ENCODE measurements at regions not wholly inside any gene's neighbourhood (a gene's known extent, or its start where the extent isn't known, plus 50 kb on each side); places are given as distances from the start of the nearest gene placed in this dataset.

DNA sequence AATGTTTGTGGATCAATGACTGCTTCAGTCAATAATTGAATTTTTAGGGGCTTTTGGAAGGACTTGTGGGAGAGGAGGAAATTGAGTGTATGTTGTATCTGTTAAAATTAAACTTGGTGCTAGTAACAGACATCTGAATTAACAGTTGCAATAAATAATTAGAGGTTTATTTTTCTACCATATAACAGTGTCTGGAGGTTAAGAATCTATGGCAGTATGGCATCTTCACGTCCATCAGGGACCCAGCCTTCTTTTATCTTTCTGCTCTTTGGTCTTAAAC lies 72.8 kb upstream of the HABP2 start:
- TF ChIP-seq, protein P1, sequence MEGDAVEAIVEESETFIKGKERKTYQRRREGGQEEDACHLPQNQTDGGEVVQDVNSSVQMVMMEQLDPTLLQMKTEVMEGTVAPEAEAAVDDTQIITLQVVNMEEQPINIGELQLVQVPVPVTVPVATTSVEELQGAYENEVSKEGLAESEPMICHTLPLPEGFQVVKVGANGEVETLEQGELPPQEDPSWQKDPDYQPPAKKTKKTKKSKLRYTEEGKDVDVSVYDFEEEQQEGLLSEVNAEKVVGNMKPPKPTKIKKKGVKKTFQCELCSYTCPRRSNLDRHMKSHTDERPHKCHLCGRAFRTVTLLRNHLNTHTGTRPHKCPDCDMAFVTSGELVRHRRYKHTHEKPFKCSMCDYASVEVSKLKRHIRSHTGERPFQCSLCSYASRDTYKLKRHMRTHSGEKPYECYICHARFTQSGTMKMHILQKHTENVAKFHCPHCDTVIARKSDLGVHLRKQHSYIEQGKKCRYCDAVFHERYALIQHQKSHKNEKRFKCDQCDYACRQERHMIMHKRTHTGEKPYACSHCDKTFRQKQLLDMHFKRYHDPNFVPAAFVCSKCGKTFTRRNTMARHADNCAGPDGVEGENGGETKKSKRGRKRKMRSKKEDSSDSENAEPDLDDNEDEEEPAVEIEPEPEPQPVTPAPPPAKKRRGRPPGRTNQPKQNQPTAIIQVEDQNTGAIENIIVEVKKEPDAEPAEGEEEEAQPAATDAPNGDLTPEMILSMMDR (IDR thresholded peaks at IDR 0.05): no peak
- Mint-ChIP-seq H3K4me1 (ENCODE audit: low read depth) (peaks cover 20% of the 10 kb centered on the region), H3K36me3 (ENCODE audit: low read depth) (peaks cover 12% of the 10 kb centered on the region), H3K4me3 (ENCODE audit: unreplicated experiment) (no peak overlapping the region), H3K27me3 (ENCODE audit: low read depth) (peaks cover 5% of the 10 kb centered on the region), H3K9me3 (ENCODE audit: low read depth) (peaks cover 40% of the 10 kb centered on the region), H3K27ac (ENCODE audit: unreplicated experiment) (no peak overlapping the region)
- no peak for DNase-seq (ENCODE audit: low spot score)

DNA sequence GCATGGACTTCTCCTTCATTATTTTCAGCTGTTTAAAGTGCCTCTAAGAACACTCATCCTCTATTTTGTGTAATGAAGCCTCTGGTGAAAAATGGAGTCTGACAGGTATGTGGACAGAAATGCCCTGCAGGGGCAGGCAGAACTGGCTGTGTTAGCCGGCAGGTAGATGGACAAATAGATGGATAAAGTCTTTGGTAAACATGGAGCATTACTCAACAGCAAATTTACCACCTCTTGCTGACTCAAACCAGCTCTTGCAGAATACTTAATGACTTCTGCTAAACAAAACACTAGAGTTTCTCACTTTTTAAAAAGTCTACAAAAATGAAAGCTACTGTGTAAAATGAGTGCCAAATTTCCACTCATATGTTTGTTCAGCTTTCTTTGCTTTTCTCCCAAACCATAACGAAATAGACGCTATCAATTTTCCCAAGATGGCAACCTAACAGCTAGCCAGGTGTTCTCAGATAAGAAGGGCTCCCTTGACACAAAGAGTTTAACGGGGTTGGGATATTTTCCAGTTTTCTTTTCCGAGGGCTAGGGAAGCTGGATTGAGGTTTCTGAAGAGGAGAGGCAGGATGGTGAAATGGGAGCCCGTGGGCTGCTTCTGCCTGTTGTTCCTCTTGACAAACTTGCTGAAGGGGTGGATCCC lies 71.9 kb upstream of the HABP2 start:
- no peak for DNase-seq (ENCODE audit: low spot score)

DNA sequence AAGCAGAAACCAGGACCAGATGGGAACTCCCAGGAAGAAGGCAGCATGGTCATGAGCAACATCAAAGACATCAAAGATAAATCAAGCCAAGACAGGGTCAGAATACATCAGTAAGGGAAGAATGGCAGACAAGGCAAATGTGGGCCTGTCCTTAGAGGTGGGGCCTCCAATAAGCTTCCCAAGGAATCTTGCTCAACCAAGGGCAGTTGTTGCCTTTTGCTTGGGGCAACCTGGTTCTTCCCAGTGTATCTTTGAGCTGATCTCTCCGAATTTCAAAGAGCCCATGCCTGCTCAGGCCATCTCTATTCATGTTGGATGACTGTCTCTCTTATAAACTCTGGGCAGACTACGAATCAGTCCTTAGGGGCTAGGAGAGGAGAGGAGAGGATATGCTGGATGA lies 68.4 kb upstream of the HABP2 start:
- H3K36me3 Mint-ChIP-seq (ENCODE audit: low read depth): peaks cover 10% of the 10 kb centered on the region
- no peak overlapping the region for H3K27ac Mint-ChIP-seq (ENCODE audit: unreplicated experiment)
- H3K4me3 Mint-ChIP-seq (ENCODE audit: unreplicated experiment): no peak overlapping the region
- H3K9me3 Mint-ChIP-seq (ENCODE audit: low read depth): peaks cover 29% of the 10 kb centered on the region
- peaks cover 6% of the 10 kb centered on the region for H3K4me1 Mint-ChIP-seq (ENCODE audit: low read depth)
- peaks cover 13% of the 10 kb centered on the region for H3K27me3 Mint-ChIP-seq (ENCODE audit: low read depth)
- TF ChIP-seq, protein P1 (IDR thresholded peaks at IDR 0.05): no peak
- DNase-seq (ENCODE audit: low spot score): no peak

More for the DNA sequence above, 71.9 kb upstream of the HABP2 start:
- Mint-ChIP-seq H3K36me3 (ENCODE audit: low read depth) (peaks cover 12% of the 10 kb centered on the region), H3K27me3 (ENCODE audit: low read depth) (peaks cover 5% of the 10 kb centered on the region), H3K27ac (ENCODE audit: unreplicated experiment) (no peak overlapping the region), H3K4me1 (ENCODE audit: low read depth) (peaks cover 15% of the 10 kb centered on the region), H3K4me3 (ENCODE audit: unreplicated experiment) (no peak overlapping the region), H3K9me3 (ENCODE audit: low read depth) (peaks cover 40% of the 10 kb centered on the region)
- TF ChIP-seq, protein P1 (IDR thresholded peaks at IDR 0.05): no peak

- peaks cover 16% of the 10 kb centered on the region for H3K9me3 Mint-ChIP-seq (ENCODE audit: low read depth)
- no peaks in the 10 kb centered on the region for H3K36me3 Mint-ChIP-seq (ENCODE audit: low read depth)
- TF ChIP-seq, protein P1 (IDR thresholded peaks at IDR 0.05): no peak
- DNase-seq (ENCODE audit: low spot score): no peak
- H3K27me3 Mint-ChIP-seq (ENCODE audit: low read depth): peaks cover 14% of the 10 kb centered on the region
- peaks cover 6% of the 10 kb centered on the region for H3K4me1 Mint-ChIP-seq (ENCODE audit: low read depth)
- no peak overlapping the region for H3K27ac Mint-ChIP-seq (ENCODE audit: unreplicated experiment)
- H3K4me3 Mint-ChIP-seq (ENCODE audit: unreplicated experiment): no peak overlapping the region
These were observed 67.1 kb upstream of the HABP2 start for GRCh38 chr10:113485736-113486135.

GRCh38 chr10:113486531-113486930 lies 66.3 kb upstream of the HABP2 start:
- Mint-ChIP-seq H3K36me3 (ENCODE audit: low read depth) (no peaks in the 10 kb centered on the region), H3K27me3 (ENCODE audit: low read depth) (peaks cover 19% of the 10 kb centered on the region), H3K4me1 (ENCODE audit: low read depth) (peaks cover 6% of the 10 kb centered on the region), H3K4me3 (ENCODE audit: unreplicated experiment) (no peak overlapping the region), H3K9me3 (ENCODE audit: low read depth) (peaks cover 10% of the 10 kb centered on the region), H3K27ac (ENCODE audit: unreplicated experiment) (no peak overlapping the region)
- no peak for DNase-seq (ENCODE audit: low spot score)
- TF ChIP-seq, protein P1 (IDR thresholded peaks at IDR 0.05): no peak
